Tibial nerve (tissue), 4 donors: ENCODE measurements at regions not wholly inside any gene's neighbourhood (a gene's known extent, or its start where the extent isn't known, plus 50 kb on each side); places are given as distances from the start of the nearest gene placed in this dataset.

Experiments used
- DNase-seq, 2 donors: peaks; one replicate each; pipeline ENCODE4 v3.0.0-alpha.2; 2019; ENCODE audit warnings: low spot score in 2 of 2
- H3K27ac ChIP-seq, 4 donors: fragments of 200-600 bp; sonication (generic) in 3 of 4; one replicate each; pipeline ENCODE4 v1.5.1; 2017 to 2019; ENCODE audit warnings: mild to moderate bottlenecking in 1 of 4
- H3K27me3 ChIP-seq, 2 donors: fragments of 200-600 bp; sonication (generic) in 1 of 2; one replicate each; pipeline versions ENCODE4 v1.5.1 to v1.6.0; 2017 to 2019
- H3K36me3 ChIP-seq, 3 donors: fragments of 200-600 bp; sonication (generic); one replicate each; pipeline ENCODE4 v1.5.1; 2018 to 2019
- H3K4me1 ChIP-seq, 4 donors: fragments of 200-600 bp; sonication (generic) in 3 of 4; one replicate each; pipeline ENCODE4 v1.5.1; 2017 to 2019
- H3K4me3 ChIP-seq, 4 donors: fragments of 200-600 bp; sonication (generic) in 3 of 4; one replicate each; pipeline ENCODE4 v1.5.1; 2017 to 2019; ENCODE audit warnings: mild to moderate bottlenecking in 1 of 4, moderate library complexity in 1 of 4
- H3K9me3 ChIP-seq, 4 donors: fragments of 200-600 bp; sonication (generic) in 3 of 4; one replicate each; pipeline ENCODE4 v1.5.1; 2017 to 2019
- EP300 ChIP-seq, 2 donors: sonication (generic); formaldehyde crosslinking; IDR thresholded peaks; one replicate each; pipeline ENCODE4 v1.6.1; 2017; ENCODE audit warnings: antibody characterized with exemption in 2 of 2, mild to moderate bottlenecking in 1 of 2
- POLR2A ChIP-seq, 2 donors: fragments of 450-650 bp; IDR thresholded peaks; one replicate each; pipeline ENCODE4 v1.6.1; 2017; ENCODE audit warnings: antibody characterized with exemption in 2 of 2, mild to moderate bottlenecking in 2 of 2, moderate library complexity in 2 of 2
- WGBS, 2 donors: methylation state at CpG; one replicate each; pipeline ENCODE4 v1.1.5; 2018; 5-methylcytosine and 5-hydroxymethylcytosine counted together
- TF ChIP-seq, protein P1 (sequence below), 5 experiments: fragments of 200-600 bp in 3 of 5; fragments of 450-650 bp in 2 of 5; sonication (generic) in 3 of 5; IDR thresholded peaks; one replicate each; pipeline ENCODE4 v1.5.1; 2016 to 2019; ENCODE audit warnings: antibody characterized with exemption in 5 of 5, mild to moderate bottlenecking in 3 of 5, moderate library complexity in 2 of 5

DNA sequence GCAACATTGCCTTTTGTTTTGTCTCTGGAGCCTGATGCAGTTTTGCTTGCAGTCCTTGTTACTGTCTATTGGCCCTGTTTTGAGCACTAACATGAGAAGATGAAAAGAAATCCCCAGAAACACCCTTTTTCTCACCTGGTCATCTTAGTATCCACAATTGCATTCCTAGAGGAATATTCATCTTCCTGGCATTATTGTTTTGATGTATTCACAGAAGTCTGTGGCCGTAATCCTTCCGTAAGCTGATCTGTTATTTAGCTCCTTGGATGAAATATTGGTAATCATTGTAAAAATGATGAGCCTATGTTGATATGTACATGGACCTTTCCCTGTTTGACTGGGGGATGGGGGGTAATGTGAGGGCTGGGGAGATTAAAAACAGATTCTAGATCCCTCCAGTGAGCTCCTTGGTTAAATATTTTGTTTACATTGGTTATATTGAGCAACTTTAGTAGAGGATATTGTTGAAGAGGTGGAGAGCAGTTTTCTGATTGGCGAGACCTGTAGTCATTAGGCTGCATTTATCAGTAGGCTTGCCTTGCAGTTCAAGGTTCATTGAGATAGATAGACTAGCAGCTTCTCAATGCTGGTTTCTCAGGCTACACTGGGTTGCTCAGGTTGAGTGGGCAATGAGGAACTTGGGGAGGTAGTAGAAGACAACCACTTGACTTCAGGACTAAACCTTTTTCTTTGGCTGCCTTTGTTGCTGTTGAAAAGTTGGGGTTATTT is 117.5 kb downstream of the MACIR start:
- TF ChIP-seq POLR2A (IDR thresholded peaks at IDR 0.05): no peak
- TF ChIP-seq EP300 (IDR thresholded peaks at IDR 0.05): no peak
- TF ChIP-seq, protein P1, sequence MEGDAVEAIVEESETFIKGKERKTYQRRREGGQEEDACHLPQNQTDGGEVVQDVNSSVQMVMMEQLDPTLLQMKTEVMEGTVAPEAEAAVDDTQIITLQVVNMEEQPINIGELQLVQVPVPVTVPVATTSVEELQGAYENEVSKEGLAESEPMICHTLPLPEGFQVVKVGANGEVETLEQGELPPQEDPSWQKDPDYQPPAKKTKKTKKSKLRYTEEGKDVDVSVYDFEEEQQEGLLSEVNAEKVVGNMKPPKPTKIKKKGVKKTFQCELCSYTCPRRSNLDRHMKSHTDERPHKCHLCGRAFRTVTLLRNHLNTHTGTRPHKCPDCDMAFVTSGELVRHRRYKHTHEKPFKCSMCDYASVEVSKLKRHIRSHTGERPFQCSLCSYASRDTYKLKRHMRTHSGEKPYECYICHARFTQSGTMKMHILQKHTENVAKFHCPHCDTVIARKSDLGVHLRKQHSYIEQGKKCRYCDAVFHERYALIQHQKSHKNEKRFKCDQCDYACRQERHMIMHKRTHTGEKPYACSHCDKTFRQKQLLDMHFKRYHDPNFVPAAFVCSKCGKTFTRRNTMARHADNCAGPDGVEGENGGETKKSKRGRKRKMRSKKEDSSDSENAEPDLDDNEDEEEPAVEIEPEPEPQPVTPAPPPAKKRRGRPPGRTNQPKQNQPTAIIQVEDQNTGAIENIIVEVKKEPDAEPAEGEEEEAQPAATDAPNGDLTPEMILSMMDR (IDR thresholded peaks at IDR 0.05): no peak
- H3K27ac ChIP-seq: no peak overlapping the region
- H3K4me3 ChIP-seq: no peak overlapping the region
- peaks cover 0 to 2% (median 0%) of the 10 kb centered on the region in 4 donors for H3K9me3 ChIP-seq
- no peaks in the 10 kb centered on the region for H3K36me3 ChIP-seq
- no peak for DNase-seq
- WGBS, 2 donors: 91 to 97% methylated on average over 3 of the region's 3 CpGs
- H3K4me1 ChIP-seq: peaks cover 0 to 7% (median 0%) of the 10 kb centered on the region in 4 donors
- no peaks in the 10 kb centered on the region for H3K27me3 ChIP-seq

DNA sequence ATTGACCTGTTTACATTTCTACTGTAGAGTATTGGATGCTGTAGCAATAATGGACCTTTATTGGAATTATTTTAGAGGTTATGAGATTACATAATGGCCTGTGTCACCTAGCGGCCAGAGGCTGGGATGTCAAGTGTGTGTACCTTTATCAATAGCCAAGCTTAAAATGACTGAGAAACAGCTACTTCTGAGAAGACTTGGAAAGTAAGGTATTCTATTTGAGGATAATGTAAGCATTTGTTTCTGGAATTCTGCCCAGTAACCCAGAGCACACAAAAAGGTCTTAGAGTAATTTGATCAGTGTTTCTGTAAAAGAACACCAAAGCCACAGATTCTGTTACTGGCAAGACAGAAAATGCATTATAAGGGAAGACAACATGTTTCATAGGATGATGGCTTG is 116.8 kb downstream of the MACIR start:
- DNase-seq: no peak
- Histone ChIP-seq H3K27ac (no peak overlapping the region), H3K27me3 (no peaks in the 10 kb centered on the region), H3K4me3 (no peak overlapping the region), H3K36me3 (no peaks in the 10 kb centered on the region), H3K4me1 (peaks cover 0 to 10% (median 0%) of the 10 kb centered on the region in 4 donors), H3K9me3 (peaks cover 0 to 2% (median 0%) of the 10 kb centered on the region in 4 donors)
- 50 to 56% methylated on average over 1 of the region's 1 CpG for WGBS, 2 donors
- TF ChIP-seq EP300 (IDR thresholded peaks at IDR 0.05) (no peak), POLR2A (IDR thresholded peaks at IDR 0.05) (no peak)
- TF ChIP-seq, protein P1 (IDR thresholded peaks at IDR 0.05): no peak

DNA sequence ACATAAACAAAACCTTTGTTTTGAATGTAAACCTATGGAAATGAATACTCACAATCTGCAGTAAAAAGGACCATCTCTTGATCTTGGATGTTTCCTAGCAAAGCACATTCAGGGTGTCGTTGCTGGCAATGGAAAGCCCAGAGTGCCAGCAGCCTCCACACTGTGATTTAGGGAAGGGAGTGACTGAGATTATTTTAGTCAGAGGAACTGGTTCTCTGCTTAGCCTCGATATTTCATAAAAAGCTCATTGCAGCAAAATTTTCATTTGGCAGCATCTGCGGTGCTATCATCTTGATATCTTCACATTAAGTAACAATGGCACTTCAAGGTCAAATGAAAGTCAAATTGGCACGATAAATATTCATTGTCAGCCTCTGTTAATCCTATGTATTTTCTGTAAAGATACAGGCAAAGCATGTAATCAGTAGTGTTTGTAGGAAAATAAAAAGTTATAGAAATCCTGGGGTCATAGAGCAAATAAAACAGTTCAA is 116.0 kb downstream of the MACIR start:
- TF ChIP-seq EP300 (IDR thresholded peaks at IDR 0.05) (no peak), POLR2A (IDR thresholded peaks at IDR 0.05) (no peak)
- TF ChIP-seq, protein P1 (IDR thresholded peaks at IDR 0.05): no peak
- Histone ChIP-seq H3K36me3 (no peaks in the 10 kb centered on the region), H3K4me1 (peaks cover 0 to 10% (median 0%) of the 10 kb centered on the region in 4 donors), H3K4me3 (no peak overlapping the region), H3K27ac (no peak overlapping the region), H3K27me3 (no peaks in the 10 kb centered on the region), H3K9me3 (no peaks in the 10 kb centered on the region)
- DNase-seq: no peak
- WGBS, 2 donors: 47 to 54% methylated on average over 4 of the region's 4 CpGs

DNA sequence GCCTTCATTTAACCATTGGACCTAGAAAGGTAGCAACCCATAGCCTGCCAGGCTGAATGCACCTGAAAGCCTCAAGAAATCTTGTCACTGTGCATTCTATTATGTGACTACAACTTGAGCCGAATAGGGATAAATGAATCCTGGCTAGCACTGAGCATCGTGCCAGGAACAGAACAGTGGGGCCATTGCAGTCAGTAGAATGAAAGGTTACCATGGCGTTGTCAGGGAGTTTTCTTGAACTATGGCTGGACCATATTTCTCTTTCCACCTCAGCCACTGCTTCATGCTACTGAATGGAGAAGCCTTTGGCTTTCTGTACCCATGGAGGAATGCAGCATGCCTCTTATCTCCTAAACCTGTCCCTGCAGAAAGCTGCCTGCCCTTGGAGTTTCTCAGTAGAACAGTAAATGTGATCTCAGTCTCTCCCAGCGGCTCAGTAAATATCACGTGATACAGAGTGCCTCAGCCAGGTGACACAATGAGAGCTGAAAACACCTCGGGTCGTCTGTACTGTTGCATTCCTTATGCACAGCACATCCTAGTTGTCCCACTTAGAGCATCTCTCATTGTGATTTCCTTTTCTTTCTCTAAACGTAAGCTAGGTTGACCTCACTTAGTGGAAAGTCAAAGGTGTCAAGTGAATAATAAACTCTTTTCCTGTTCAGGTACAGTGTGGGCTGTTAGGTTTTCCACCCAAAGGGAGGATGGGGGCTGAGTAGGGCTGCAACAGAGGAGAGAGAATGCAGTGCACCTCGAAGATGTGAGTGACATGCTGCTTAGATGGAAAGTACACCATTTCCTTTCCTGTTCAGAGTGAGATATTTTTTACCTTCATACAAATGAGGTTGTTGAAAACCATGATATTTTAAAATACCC is 115.3 kb downstream of the MACIR start:
- no peaks in the 10 kb centered on the region for H3K36me3 ChIP-seq
- no peak overlapping the region for H3K27ac ChIP-seq
- WGBS, 2 donors: 61 to 62% methylated on average over 9 of the region's 9 CpGs
- H3K27me3 ChIP-seq: no peaks in the 10 kb centered on the region
- TF ChIP-seq EP300 (IDR thresholded peaks at IDR 0.05): no peak
- TF ChIP-seq, protein P1 (IDR thresholded peaks at IDR 0.05): no peak
- peaks cover 0 to 10% (median 0%) of the 10 kb centered on the region in 4 donors for H3K4me1 ChIP-seq
- no peaks in the 10 kb centered on the region for H3K9me3 ChIP-seq
- no peak overlapping the region for H3K4me3 ChIP-seq
- no peak for DNase-seq
